HG02610 (cell line): ENCODE measurements at regions not wholly inside any gene's neighbourhood (a gene's known extent, or its start where the extent isn't known, plus 50 kb on each side); places are given as distances from the start of the nearest gene placed in this dataset.
"Not testable (repeated sequence)": the region's sequence is repeated elsewhere in the genome, so short reads cannot be mapped to it uniquely, and the experiment has no call there.

ENCODE experiments used
- ATAC-seq: cut with Tn5 transposase; IDR thresholded peaks from one replicate; pipeline ENCODE4 v1.9.1; 2021; ENCODE audit warnings: mild to moderate bottlenecking, moderate library complexity; ENCODE audit not compliant: unreplicated experiment

DNA sequence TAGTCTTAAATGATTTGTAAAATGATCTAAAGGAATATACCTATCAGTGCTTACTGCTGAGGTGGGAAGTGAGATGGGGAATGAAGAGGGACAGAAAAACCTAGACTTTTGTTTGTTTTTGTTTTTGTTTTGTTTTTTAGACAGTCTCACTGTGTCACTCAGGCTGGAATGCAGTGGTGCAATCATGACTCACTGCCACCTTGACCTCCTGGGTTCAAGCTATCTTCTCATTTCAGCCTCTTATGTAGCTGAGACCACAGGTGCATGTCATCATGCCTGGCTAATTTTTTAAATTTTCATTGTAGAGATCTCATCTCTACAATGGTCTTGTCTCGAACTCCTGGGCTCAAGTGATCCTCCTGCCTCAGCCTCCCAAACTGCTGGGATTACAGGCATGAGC is 116.4 kb upstream of the SEM1 start:
- no peak for ATAC-seq

- ATAC-seq = no peak
Measured at GRCh38 chr7:96827701-96828100, 118.1 kb upstream of the SEM1 start.

DNA sequence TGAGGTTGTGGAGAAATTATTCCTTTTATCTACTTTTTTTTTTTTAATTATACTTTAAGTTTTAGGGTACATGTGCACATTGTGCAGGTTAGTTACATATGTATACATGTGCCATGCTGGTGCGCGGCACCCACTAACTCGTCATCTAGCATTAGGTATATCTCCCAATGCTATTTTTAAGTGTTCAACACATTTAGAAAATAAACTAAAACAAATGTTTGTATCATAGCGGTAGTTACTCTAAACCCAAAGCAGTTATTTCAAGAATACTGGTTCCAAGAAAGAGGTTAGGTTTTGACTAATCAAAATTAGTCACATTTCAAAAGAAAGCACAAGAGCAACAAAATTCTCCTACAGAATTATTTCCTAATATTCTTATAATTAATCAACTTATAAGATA is 119.5 kb upstream of the SEM1 start:
- not testable (repeated sequence) for ATAC-seq

DNA sequence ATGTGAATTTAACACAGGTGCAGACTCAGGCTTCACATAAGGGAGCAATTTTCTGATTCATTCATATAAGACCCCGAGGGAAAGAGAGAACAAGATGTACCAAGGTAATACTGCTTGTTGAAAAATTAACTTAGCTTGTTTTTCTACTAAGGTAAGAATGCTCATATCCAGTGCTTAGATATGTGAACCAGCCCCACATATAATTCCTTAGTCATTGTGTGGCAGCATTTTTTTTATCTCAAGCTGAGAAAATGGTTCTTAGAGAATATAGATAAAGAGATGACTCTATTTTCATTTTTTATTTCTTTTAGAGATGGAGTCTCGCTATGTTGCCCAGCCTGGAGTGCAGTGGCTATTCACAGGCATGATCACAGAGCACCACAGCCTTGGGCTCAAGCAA is 121.8 kb upstream of the SEM1 start:
- no peak for ATAC-seq

GRCh38 chr7:96832092-96832662 is 122.5 kb upstream of the SEM1 start:
- ATAC-seq = no peak

DNA sequence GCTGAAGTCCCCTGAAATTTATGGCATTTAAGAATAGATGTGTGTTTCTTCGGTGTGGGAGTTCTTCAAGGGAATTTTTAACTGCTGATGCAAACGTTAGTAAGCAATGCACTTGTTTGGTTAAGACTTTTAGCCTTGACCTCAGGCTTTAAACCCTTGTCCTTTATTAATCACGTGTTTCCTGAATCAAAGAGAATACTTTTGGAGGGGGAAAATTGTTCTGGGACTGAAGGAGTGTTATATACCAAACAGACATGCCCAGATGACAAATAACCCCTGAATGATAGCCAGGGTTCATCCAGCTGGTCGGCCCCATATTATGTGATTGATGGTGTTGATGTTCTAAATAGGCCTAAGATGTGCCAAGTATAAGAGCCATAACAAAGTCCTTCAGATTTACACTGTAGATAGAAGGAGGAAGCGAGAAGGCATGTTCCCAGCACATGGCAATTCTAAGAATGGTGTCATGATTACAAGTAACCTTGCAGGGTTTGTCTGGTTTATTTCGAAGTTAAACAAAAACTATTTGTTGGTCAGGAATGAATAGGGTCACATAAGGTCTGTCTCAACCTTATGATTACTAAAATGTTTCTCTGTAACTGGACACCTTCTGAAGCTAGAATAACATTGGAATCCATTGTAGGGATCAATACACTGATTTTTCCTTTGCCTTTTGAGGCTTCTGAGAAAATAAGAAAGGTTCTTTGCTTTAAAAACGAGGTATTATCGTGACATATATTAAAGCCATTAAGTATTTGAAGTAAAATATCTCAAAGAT is 124.2 kb upstream of the SEM1 start:
- no peak for ATAC-seq

- no peak for ATAC-seq
Measured at GRCh38 chr7:96836456-96836855, 126.8 kb upstream of the SEM1 start.

GRCh38 chr7:96837593-96837992 is 127.9 kb upstream of the SEM1 start:
- peak; percentile 99 for ATAC-seq

DNA sequence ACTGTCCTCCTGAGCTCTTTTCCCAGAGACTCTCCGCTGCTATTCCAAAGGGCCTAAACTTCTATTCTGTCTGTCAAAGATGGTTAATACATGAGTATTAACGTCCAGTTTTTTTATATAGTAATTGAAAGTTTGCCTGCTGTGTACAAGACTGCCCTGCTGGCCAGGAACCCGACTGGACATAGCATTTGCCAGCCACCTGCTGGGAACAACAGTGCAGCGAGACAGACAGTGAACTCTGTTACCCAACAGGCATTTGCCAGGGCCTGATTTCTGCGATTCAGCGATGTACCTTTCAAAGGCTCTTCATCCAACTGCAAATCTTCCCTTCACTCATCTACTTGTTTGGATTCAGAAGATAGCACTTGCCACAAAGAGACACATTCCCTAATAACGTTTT is 128.8 kb upstream of the SEM1 start:
- ATAC-seq = no peak

- no peak for ATAC-seq
Measured at GRCh38 chr7:96855139-96855538, 145.5 kb upstream of the SEM1 start.

DNA sequence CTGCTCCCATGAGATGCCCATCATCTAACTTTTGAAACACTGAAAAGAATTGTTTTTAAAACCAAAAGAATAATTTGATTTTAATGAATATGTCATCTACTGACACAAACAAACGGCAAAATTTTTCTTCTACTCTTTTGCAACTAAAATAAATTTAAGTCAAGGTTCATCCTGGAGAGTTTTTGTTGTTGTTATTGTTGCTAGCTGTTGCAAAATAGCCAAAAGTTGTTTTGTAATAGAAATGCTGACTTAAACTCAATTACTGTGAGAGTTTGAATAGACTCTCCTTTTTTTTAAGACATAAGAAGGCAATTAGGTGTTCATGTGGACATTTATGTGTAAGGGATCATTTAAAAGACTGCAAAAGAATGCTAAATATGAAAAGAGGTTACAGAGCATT is 146.0 kb upstream of the SEM1 start:
- no peak for ATAC-seq

DNA sequence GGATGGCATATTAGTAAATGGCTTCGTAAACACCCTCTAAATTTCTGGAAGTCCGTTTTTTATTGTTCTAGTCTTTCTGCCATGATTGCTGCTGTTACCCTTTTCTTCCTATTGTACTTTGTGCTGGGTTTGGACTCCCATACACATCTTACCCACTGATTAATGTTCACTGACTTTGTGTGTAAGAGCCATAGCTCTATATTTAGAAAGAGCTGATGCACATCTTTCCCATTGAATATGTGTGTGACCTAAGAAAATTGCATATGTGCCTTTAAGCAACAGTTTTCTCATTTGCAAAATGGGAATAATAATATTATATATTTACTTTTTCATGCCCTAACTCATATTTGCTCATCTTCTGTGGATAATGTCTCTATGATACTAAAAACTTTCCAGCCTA is 135.8 kb upstream of the DLX6 start:
- no peak for ATAC-seq

DNA sequence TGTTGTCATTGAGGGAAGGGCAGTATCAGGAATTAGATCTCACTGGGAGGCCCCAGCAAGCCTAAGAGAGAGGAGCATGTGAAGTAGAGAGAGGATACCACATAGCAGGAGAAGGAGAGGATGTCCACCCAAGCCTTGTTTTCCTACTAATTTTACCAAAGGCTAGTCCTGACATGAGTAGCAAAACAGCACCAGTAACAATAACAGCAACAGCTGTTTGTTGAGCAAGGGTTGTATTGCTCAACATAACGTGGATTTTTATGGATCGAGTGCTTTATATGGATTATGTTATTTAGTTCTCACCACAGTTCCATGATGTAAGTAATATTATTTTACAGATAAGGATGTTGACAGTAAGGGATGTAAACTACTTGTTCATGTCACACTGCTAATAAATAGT is 135.2 kb upstream of the DLX6 start:
- no peak for ATAC-seq

GRCh38 chr7:96870934-96871333 is 134.4 kb upstream of the DLX6 start:
- no peak for ATAC-seq

- ATAC-seq = no peak
Measured at GRCh38 chr7:96887426-96887825, 117.9 kb upstream of the DLX6 start.

GRCh38 chr7:96899108-96899507 is 106.2 kb upstream of the DLX6 start:
- ATAC-seq = no peak

GRCh38 chr7:96901822-96902445 is 103.4 kb upstream of the DLX6 start:
- no peak for ATAC-seq

GRCh38 chr7:96903906-96904305 is 101.4 kb upstream of the DLX6 start:
- ATAC-seq = no peak

- ATAC-seq = no peak
Measured at GRCh38 chr7:96910486-96910885, 94.9 kb upstream of the DLX6 start.

- ATAC-seq = no peak
Measured at GRCh38 chr7:96915029-96915428, 90.3 kb upstream of the DLX6 start.

- no peak for ATAC-seq
Measured at GRCh38 chr7:96920064-96920463, 85.3 kb upstream of the DLX6 start.

DNA sequence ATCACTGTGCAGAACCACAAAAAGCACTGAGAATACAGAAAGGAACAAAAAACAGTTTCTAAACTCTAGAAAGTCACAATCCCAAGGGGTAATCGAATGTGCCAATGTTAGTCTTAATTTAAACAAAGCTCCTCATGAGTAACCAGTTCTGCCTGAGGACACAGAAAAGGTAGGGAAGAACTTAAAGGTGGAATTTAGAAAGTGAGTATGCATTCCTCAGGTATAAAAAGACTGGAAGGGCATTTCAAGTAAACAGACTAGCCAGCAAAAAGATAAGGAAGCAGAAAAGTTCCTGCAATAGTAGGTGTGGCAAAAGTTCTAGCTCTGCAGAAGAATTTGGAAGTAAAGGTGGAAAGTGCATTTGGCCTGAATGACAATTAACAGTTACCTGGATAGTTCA is 84.6 kb upstream of the DLX6 start:
- ATAC-seq = no peak
